Esophagus muscularis mucosa (tissue), 4 donors: ENCODE measurements at regions not wholly inside any gene's neighbourhood (a gene's known extent, or its start where the extent isn't known, plus 50 kb on each side); places are given as distances from the start of the nearest gene placed in this dataset.

Source experiments
- DNase-seq: peaks from one replicate; pipeline ENCODE4 v3.0.0-alpha.2; 2017; ENCODE audit errors: extremely low spot score
- H3K27ac ChIP-seq, 4 donors: fragments of 200-600 bp; sonication (generic); replicated peaks in 1 of 4; 1 replicate in 3 of 4; 2 replicates in 1 of 4; pipeline ENCODE4 v1.5.1; 2016 to 2019; ENCODE audit warnings: mild to moderate bottlenecking in 1 of 4
- H3K27me3 ChIP-seq, 4 donors: fragments of 200-600 bp; sonication (generic); one replicate each; pipeline versions ENCODE4 v1.5.1 to v1.6.0; 2016 to 2019
- H3K36me3 ChIP-seq, 4 donors: fragments of 200-600 bp; sonication (generic); one replicate each; pipeline ENCODE4 v1.5.1; 2016 to 2019
- H3K4me1 ChIP-seq, 4 donors: fragments of 200-600 bp; sonication (generic); one replicate each; pipeline ENCODE4 v1.5.1; 2016 to 2019
- H3K4me3 ChIP-seq, 4 donors: fragments of 200-600 bp; sonication (generic); 1 replicate in 2 of 4; 2 replicates in 2 of 4; pipeline ENCODE4 v1.5.1; 2016 to 2019; ENCODE audit warnings: mild to moderate bottlenecking in 4 of 4, moderate library complexity in 1 of 4
- H3K9me3 ChIP-seq, 4 donors: fragments of 200-600 bp; sonication (generic); 1 replicate in 3 of 4; 2 replicates in 1 of 4; pipeline ENCODE4 v1.5.1; 2016 to 2019
- CTCF ChIP-seq, 3 experiments: fragments of 200-600 bp in 2 of 3; fragments of 450-650 bp in 1 of 3; sonication (generic) in 2 of 3; IDR thresholded peaks; one replicate each; pipeline ENCODE4 v1.5.1; 2017 to 2019; ENCODE audit warnings: antibody characterized with exemption in 3 of 3, mild to moderate bottlenecking in 2 of 3, moderate library complexity in 1 of 3
- EP300 ChIP-seq: sonication (generic); formaldehyde crosslinking; IDR thresholded peaks from one replicate; pipeline ENCODE4 v1.6.1; 2017; ENCODE audit warnings: antibody characterized with exemption
- POLR2A ChIP-seq: fragments of 450-650 bp; IDR thresholded peaks from one replicate; pipeline ENCODE4 v1.6.1; 2017; ENCODE audit warnings: antibody characterized with exemption, moderate library complexity, mild to moderate bottlenecking, low read depth
- POLR2AphosphoS5 ChIP-seq, 2 donors: sonication (generic); formaldehyde crosslinking; IDR thresholded peaks; one replicate each; pipeline ENCODE4 v1.6.1; 2017; ENCODE audit warnings: antibody characterized with exemption in 2 of 2
- WGBS: methylation state at CpG from one replicate; pipeline ENCODE4 v1.1.5; 2018; 5-methylcytosine and 5-hydroxymethylcytosine counted together
- intact Hi-C: fragments of 100-400 bp; cut with DNase I; formaldehyde crosslinking; loops from one replicate; pipeline ENCODE4 v1.15.1; 2023

GRCh38 chr18:1466035-1466434 lies 561.4 kb downstream of the ADCYAP1 start:
- 89% methylated on average over 3 of the region's 3 CpGs for WGBS
- intact Hi-C loops = no loop called here
- no peak overlapping the region for H3K27ac ChIP-seq
- H3K36me3 ChIP-seq = no peaks in the 10 kb centered on the region
- TF ChIP-seq CTCF (IDR thresholded peaks at IDR 0.05) = no peak
- no peak for TF ChIP-seq POLR2AphosphoS5 (IDR thresholded peaks at IDR 0.05)
- TF ChIP-seq POLR2A = no peak
- no peak for TF ChIP-seq EP300
- no peak for DNase-seq
- no peaks in the 10 kb centered on the region for H3K4me1 ChIP-seq
- H3K9me3 ChIP-seq = no peaks in the 10 kb centered on the region
- no peaks in the 10 kb centered on the region for H3K27me3 ChIP-seq
- no peak overlapping the region for H3K4me3 ChIP-seq

- intact Hi-C loops = no loop called here
- no peaks in the 10 kb centered on the region for H3K27me3 ChIP-seq
- TF ChIP-seq POLR2A (no peak), CTCF (IDR thresholded peaks at IDR 0.05) (no peak), EP300 (no peak), POLR2AphosphoS5 (IDR thresholded peaks at IDR 0.05) (no peak)
- H3K36me3 ChIP-seq = no peaks in the 10 kb centered on the region
- 67% methylated on average over 5 of the region's 5 CpGs for WGBS
- H3K9me3 ChIP-seq = no peaks in the 10 kb centered on the region
- H3K4me3 ChIP-seq = no peak overlapping the region
- H3K27ac ChIP-seq = no peak overlapping the region
- H3K4me1 ChIP-seq = no peaks in the 10 kb centered on the region
- no peak for DNase-seq
Measured at GRCh38 chr18:1467461-1467964, 562.8 kb downstream of the ADCYAP1 start.

GRCh38 chr18:1468550-1468949 lies 563.9 kb downstream of the ADCYAP1 start:
- intact Hi-C loops = no loop called here

GRCh38 chr18:1475867-1476266 lies 571.2 kb downstream of the ADCYAP1 start:
- H3K9me3 ChIP-seq = no peaks in the 10 kb centered on the region
- no peaks in the 10 kb centered on the region for H3K27me3 ChIP-seq
- no peak overlapping the region for H3K4me3 ChIP-seq
- no peaks in the 10 kb centered on the region for H3K4me1 ChIP-seq
- no peak for DNase-seq
- intact Hi-C loops = no loop called here
- H3K27ac ChIP-seq = no peak overlapping the region
- WGBS = 69% methylated on average over 7 of the region's 7 CpGs
- H3K36me3 ChIP-seq = no peaks in the 10 kb centered on the region
- TF ChIP-seq CTCF (IDR thresholded peaks at IDR 0.05) = no peak
- TF ChIP-seq POLR2AphosphoS5 (IDR thresholded peaks at IDR 0.05) = no peak
- TF ChIP-seq POLR2A = no peak
- no peak for TF ChIP-seq EP300

More at GRCh38 chr18:1468550-1468949, 563.9 kb downstream of the ADCYAP1 start:
- Histone ChIP-seq H3K4me3 (no peak overlapping the region), H3K9me3 (no peaks in the 10 kb centered on the region), H3K27ac (no peak overlapping the region), H3K36me3 (no peaks in the 10 kb centered on the region), H3K4me1 (no peaks in the 10 kb centered on the region), H3K27me3 (no peaks in the 10 kb centered on the region)
- no peak for TF ChIP-seq POLR2A
- no peak for TF ChIP-seq POLR2AphosphoS5 (IDR thresholded peaks at IDR 0.05)
- TF ChIP-seq CTCF (IDR thresholded peaks at IDR 0.05) = no peak
- no peak for TF ChIP-seq EP300
- DNase-seq = no peak
- 79% methylated on average over 2 of the region's 2 CpGs for WGBS

- no peak overlapping the region for H3K4me3 ChIP-seq
- H3K36me3 ChIP-seq = no peaks in the 10 kb centered on the region
- no peak overlapping the region for H3K27ac ChIP-seq
- TF ChIP-seq EP300 = no peak
- TF ChIP-seq CTCF (IDR thresholded peaks at IDR 0.05) = no peak
- TF ChIP-seq POLR2A = no peak
- TF ChIP-seq POLR2AphosphoS5 (IDR thresholded peaks at IDR 0.05) = no peak
- 47% methylated on average over 2 of the region's 2 CpGs for WGBS
- H3K9me3 ChIP-seq = no peaks in the 10 kb centered on the region
- H3K4me1 ChIP-seq = no peaks in the 10 kb centered on the region
- no peak for DNase-seq
- intact Hi-C loops = no loop called here
- H3K27me3 ChIP-seq = no peaks in the 10 kb centered on the region
Measured at GRCh38 chr18:1480309-1480708, 575.6 kb downstream of the ADCYAP1 start.
